Breast epithelium (tissue), 4 donors: ENCODE measurements at regions not wholly inside any gene's neighbourhood (a gene's known extent, or its start where the extent isn't known, plus 50 kb on each side); places are given as distances from the start of the nearest gene placed in this dataset.

Experiments used
- DNase-seq, 2 donors: peaks; one replicate each; pipeline ENCODE4 v3.0.0-alpha.2; 2019; ENCODE audit warnings: low spot score in 2 of 2
- H3K27ac ChIP-seq, 2 donors: fragments of 200-600 bp; sonication (generic) in 1 of 2; one replicate each; pipeline ENCODE4 v1.5.1; 2016 to 2019; ENCODE audit warnings: mild to moderate bottlenecking in 1 of 2
- H3K27me3 ChIP-seq, 2 donors: fragments of 200-600 bp; sonication (generic) in 1 of 2; one replicate each; pipeline versions ENCODE4 v1.5.1 to v1.6.0; 2017 to 2019; ENCODE audit warnings: control low read depth in 1 of 2, mild to moderate bottlenecking in 1 of 2
- H3K36me3 ChIP-seq: fragments of 200-600 bp; one replicate; pipeline ENCODE4 v1.5.1; 2019
- H3K4me1 ChIP-seq, 2 donors: fragments of 200-600 bp; sonication (generic); one replicate each; pipeline ENCODE4 v1.5.1; 2016 to 2019; ENCODE audit warnings: control low read depth in 1 of 2
- H3K4me3 ChIP-seq, 3 donors: fragments of 200-600 bp; sonication (generic); 1 replicate in 2 of 3; 2 replicates in 1 of 3; pipeline ENCODE4 v1.5.1; 2016 to 2019; ENCODE audit warnings: mild to moderate bottlenecking in 3 of 3, moderate library complexity in 2 of 3
- H3K9me3 ChIP-seq, 2 donors: fragments of 200-600 bp; sonication (generic) in 1 of 2; one replicate each; pipeline ENCODE4 v1.5.1; 2016 to 2019; ENCODE audit warnings: control low read depth in 1 of 2
- CTCF ChIP-seq, 3 donors: fragments of 450-650 bp; IDR thresholded peaks; one replicate each; pipeline ENCODE4 v1.5.1; 2016 to 2017; ENCODE audit warnings: antibody characterized with exemption in 3 of 3, mild to moderate bottlenecking in 3 of 3, moderate library complexity in 3 of 3
- POLR2A ChIP-seq: fragments of 450-650 bp; IDR thresholded peaks from one replicate; pipeline ENCODE4 v1.6.1; 2016; ENCODE audit warnings: antibody characterized with exemption, mild to moderate bottlenecking, moderate library complexity
- POLR2AphosphoS5 ChIP-seq, 3 donors: sonication (generic); formaldehyde crosslinking; IDR thresholded peaks; one replicate each; pipeline ENCODE4 v1.6.1; 2017; ENCODE audit warnings: antibody characterized with exemption in 3 of 3
- intact Hi-C: fragments of 100-400 bp; cut with DNase I; formaldehyde crosslinking; loops from one replicate; pipeline ENCODE4 v1.15.1; 2023; ENCODE audit warnings: low total_unique reads

GRCh38 chr10:71035511-71036296, 147.3 kb upstream of the PCBD1 start:
- TF ChIP-seq POLR2AphosphoS5 (IDR thresholded peaks at IDR 0.05) (no peak), CTCF (IDR thresholded peaks at IDR 0.05) (no peak), POLR2A (no peak)
- H3K27ac ChIP-seq: no peak overlapping the region
- intact Hi-C loops: no loop called here
- H3K9me3 ChIP-seq: no peaks in the 10 kb centered on the region
- H3K27me3 ChIP-seq: no peaks in the 10 kb centered on the region
- no peak for DNase-seq
- H3K36me3 ChIP-seq: no peaks in the 10 kb centered on the region
- H3K4me1 ChIP-seq: no peaks in the 10 kb centered on the region
- no peak overlapping the region for H3K4me3 ChIP-seq

DNA sequence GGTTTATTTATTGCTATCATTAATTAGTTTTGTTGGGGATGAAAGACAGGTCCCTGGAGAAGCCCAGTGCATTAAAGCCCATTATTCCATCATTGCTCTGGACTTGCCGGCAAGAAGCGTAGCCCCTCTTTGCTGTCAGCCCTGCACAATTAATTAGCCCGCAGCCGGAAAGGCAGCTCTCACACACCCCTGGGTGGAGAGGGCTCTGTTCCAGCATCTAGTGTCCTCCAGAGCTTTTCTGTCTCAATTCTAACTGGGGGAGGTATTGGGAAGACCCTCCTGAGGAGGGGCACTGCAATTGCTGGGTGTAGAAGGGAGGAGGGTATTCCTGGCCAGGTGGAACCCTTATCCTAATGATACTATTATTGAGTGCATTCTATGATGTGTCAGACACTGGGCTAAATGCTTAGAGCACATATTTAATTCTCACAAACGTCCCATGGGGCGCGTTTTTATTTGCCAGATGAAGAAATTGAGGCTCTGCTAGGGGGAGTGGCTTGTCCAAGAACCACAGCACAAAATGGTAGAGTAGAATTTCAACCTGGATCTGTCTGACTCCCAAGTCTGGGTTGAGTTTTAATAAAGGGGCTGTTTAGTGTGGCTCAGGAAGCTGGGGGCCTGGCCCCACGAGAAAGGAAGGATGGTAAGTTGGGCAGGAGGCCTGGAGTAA, 148.1 kb upstream of the PCBD1 start:
- H3K4me3 ChIP-seq: no peak overlapping the region
- no peaks in the 10 kb centered on the region for H3K36me3 ChIP-seq
- DNase-seq: no peak
- H3K27ac ChIP-seq: no peak overlapping the region
- no peaks in the 10 kb centered on the region for H3K4me1 ChIP-seq
- intact Hi-C loops: no loop called here
- TF ChIP-seq POLR2AphosphoS5 (IDR thresholded peaks at IDR 0.05) (no peak), CTCF (IDR thresholded peaks at IDR 0.05) (no peak), POLR2A (no peak)
- H3K9me3 ChIP-seq: no peaks in the 10 kb centered on the region
- H3K27me3 ChIP-seq: no peaks in the 10 kb centered on the region

- no peak for DNase-seq
- no peaks in the 10 kb centered on the region for H3K36me3 ChIP-seq
- no peaks in the 10 kb centered on the region for H3K27me3 ChIP-seq
- TF ChIP-seq CTCF (IDR thresholded peaks at IDR 0.05) (no peak), POLR2A (no peak), POLR2AphosphoS5 (IDR thresholded peaks at IDR 0.05) (no peak)
- no peaks in the 10 kb centered on the region for H3K4me1 ChIP-seq
- no peak overlapping the region for H3K27ac ChIP-seq
- no peaks in the 10 kb centered on the region for H3K9me3 ChIP-seq
- intact Hi-C loops: no loop called here
- no peak overlapping the region for H3K4me3 ChIP-seq
Observed at GRCh38 chr10:71038091-71038633, 149.8 kb upstream of the PCBD1 start.

DNA sequence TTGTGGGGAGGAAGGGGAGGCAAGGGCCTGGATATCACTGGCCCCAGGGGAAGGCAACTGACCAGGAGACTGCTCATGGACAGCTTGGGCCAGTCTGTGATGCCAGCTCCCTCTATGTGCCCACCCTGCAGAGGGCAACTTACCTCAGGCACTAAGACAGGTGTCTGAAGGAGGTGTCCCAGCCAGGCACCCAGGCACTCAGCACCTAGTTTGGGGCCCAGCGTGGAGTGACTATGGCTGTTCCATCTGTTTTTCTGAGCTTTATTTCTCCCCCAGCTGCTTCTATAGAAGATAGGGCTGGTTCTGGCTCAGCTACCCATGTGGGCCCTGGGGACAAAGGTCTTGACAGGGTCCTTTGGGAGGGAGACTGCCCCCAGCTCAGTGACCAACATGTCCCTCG, 150.6 kb upstream of the PCBD1 start:
- no peak overlapping the region for H3K4me3 ChIP-seq
- TF ChIP-seq POLR2AphosphoS5 (IDR thresholded peaks at IDR 0.05) (no peak), POLR2A (no peak), CTCF (IDR thresholded peaks at IDR 0.05) (no peak)
- no peaks in the 10 kb centered on the region for H3K9me3 ChIP-seq
- H3K36me3 ChIP-seq: no peaks in the 10 kb centered on the region
- no peak for DNase-seq
- no peaks in the 10 kb centered on the region for H3K4me1 ChIP-seq
- intact Hi-C loops: no loop called here
- H3K27ac ChIP-seq: no peak overlapping the region
- H3K27me3 ChIP-seq: no peaks in the 10 kb centered on the region

- Histone ChIP-seq H3K27ac (no peak overlapping the region), H3K9me3 (no peaks in the 10 kb centered on the region), H3K27me3 (no peaks in the 10 kb centered on the region), H3K4me3 (no peak overlapping the region), H3K36me3 (no peaks in the 10 kb centered on the region), H3K4me1 (no peaks in the 10 kb centered on the region)
- intact Hi-C loops: no loop called here
- no peak for DNase-seq
- TF ChIP-seq POLR2A (no peak), POLR2AphosphoS5 (IDR thresholded peaks at IDR 0.05) (no peak), CTCF (IDR thresholded peaks at IDR 0.05) (no peak)
Observed at GRCh38 chr10:71039551-71039950, 151.2 kb upstream of the PCBD1 start.
